ENCODE measurements at regions not wholly inside any gene's neighbourhood (a gene's known extent, or its start where the extent isn't known, plus 50 kb on each side); places are given as distances from the start of the nearest gene placed in this dataset.

- intact Hi-C loops (cut with DNase I, micrococcal nuclease) = no loop called here
- DNase-seq = no peak
- H3K4me3 Mint-ChIP-seq = no peak overlapping the region
- no peaks in the 10 kb centered on the region for H3K4me1 Mint-ChIP-seq
- POLR2A ChIA-PET = no interaction called here
- peaks cover 5% of the 10 kb centered on the region for H3K27me3 Mint-ChIP-seq
- no peaks in the 10 kb centered on the region for H3K9me3 Mint-ChIP-seq (ENCODE audit: low read depth)
- CTCF ChIA-PET = interaction anchor here (0.7 kb wide), 1 partner anchor 15 kb away, joined by 3 read pairs; no protein-coding TSS in a partner anchor
- ATAC-seq = no peak
- no peaks in the 10 kb centered on the region for H3K36me3 Mint-ChIP-seq (ENCODE audit: low read depth)
- H3K27ac Mint-ChIP-seq = no peak overlapping the region
These were observed 362.1 kb upstream of the NR5A2 start for GRCh38 chr1:199665371-199665770.

- ChIA-PET CTCF (no interaction called here), POLR2A (no interaction called here)
- no peaks in the 10 kb centered on the region for H3K4me1 Mint-ChIP-seq
- no peak for ATAC-seq
- no peak for DNase-seq
- no peak overlapping the region for H3K4me3 Mint-ChIP-seq
- H3K36me3 Mint-ChIP-seq (ENCODE audit: low read depth) = no peaks in the 10 kb centered on the region
- no peaks in the 10 kb centered on the region for H3K9me3 Mint-ChIP-seq (ENCODE audit: low read depth)
- peaks cover 7% of the 10 kb centered on the region for H3K27me3 Mint-ChIP-seq
- intact Hi-C loops (cut with DNase I, micrococcal nuclease) = no loop called here
- H3K27ac Mint-ChIP-seq = no peak overlapping the region
These were observed 360.4 kb upstream of the NR5A2 start for GRCh38 chr1:199667089-199667488.

GRCh38 chr1:199669916-199670315 is 357.6 kb upstream of the NR5A2 start:
- POLR2A ChIA-PET = interaction anchor here (0.5 kb wide), 1 partner anchor 1346 kb away, joined by 3 read pairs; no protein-coding TSS in a partner anchor
- Mint-ChIP-seq H3K27me3 (peaks cover 11% of the 10 kb centered on the region), H3K4me1 (no peaks in the 10 kb centered on the region), H3K9me3 (ENCODE audit: low read depth) (no peaks in the 10 kb centered on the region), H3K4me3 (no peak overlapping the region), H3K27ac (no peak overlapping the region), H3K36me3 (ENCODE audit: low read depth) (no peaks in the 10 kb centered on the region)
- no peak for DNase-seq
- intact Hi-C loops (cut with DNase I, micrococcal nuclease) = no loop called here
- no peak for ATAC-seq
- CTCF ChIA-PET = no interaction called here

- intact Hi-C loops (cut with DNase I, micrococcal nuclease) = no loop called here
- no peaks in the 10 kb centered on the region for H3K9me3 Mint-ChIP-seq (ENCODE audit: low read depth)
- no peaks in the 10 kb centered on the region for H3K36me3 Mint-ChIP-seq (ENCODE audit: low read depth)
- DNase-seq (no peak), ATAC-seq (no peak)
- H3K27me3 Mint-ChIP-seq = peaks cover 14% of the 10 kb centered on the region
- H3K4me1 Mint-ChIP-seq = no peaks in the 10 kb centered on the region
- CTCF ChIA-PET = no interaction called here
- POLR2A ChIA-PET = no interaction called here
- H3K4me3 Mint-ChIP-seq = no peak overlapping the region
- no peak overlapping the region for H3K27ac Mint-ChIP-seq
These were observed 355.8 kb upstream of the NR5A2 start for GRCh38 chr1:199671684-199672083.

GRCh38 chr1:199675937-199676336 is 351.6 kb upstream of the NR5A2 start:
- ChIA-PET POLR2A (no interaction called here), CTCF (interaction anchor here (0.8 kb wide), 1 partner anchor 48 kb away, joined by 3 read pairs; no protein-coding TSS in a partner anchor)
- Mint-ChIP-seq H3K4me3 (no peak overlapping the region), H3K9me3 (ENCODE audit: low read depth) (no peaks in the 10 kb centered on the region), H3K27ac (no peak overlapping the region), H3K27me3 (peaks cover 10% of the 10 kb centered on the region), H3K4me1 (no peaks in the 10 kb centered on the region), H3K36me3 (ENCODE audit: low read depth) (no peaks in the 10 kb centered on the region)
- no peak for ATAC-seq
- DNase-seq = no peak
- intact Hi-C loops (cut with DNase I, micrococcal nuclease) = no loop called here

GRCh38 chr1:199678771-199679170 is 348.7 kb upstream of the NR5A2 start:
- Mint-ChIP-seq H3K4me1 (no peaks in the 10 kb centered on the region), H3K9me3 (ENCODE audit: low read depth) (no peaks in the 10 kb centered on the region), H3K4me3 (no peak overlapping the region), H3K36me3 (ENCODE audit: low read depth) (no peaks in the 10 kb centered on the region), H3K27me3 (peaks cover 4% of the 10 kb centered on the region), H3K27ac (no peak overlapping the region)
- ChIA-PET CTCF (no interaction called here), POLR2A (no interaction called here)
- no peak for DNase-seq
- intact Hi-C loops (cut with DNase I, micrococcal nuclease) = no loop called here
- ATAC-seq = no peak

GRCh38 chr1:199682081-199682480 is 345.4 kb upstream of the NR5A2 start:
- no peaks in the 10 kb centered on the region for H3K36me3 Mint-ChIP-seq (ENCODE audit: low read depth)
- no peaks in the 10 kb centered on the region for H3K9me3 Mint-ChIP-seq (ENCODE audit: low read depth)
- H3K4me3 Mint-ChIP-seq = no peak overlapping the region
- ATAC-seq (no peak), DNase-seq (no peak)
- ChIA-PET CTCF (interaction anchor here (1.2 kb wide), 1 partner anchor 18 kb away, joined by 3 read pairs; no protein-coding TSS in a partner anchor), POLR2A (no interaction called here)
- H3K27me3 Mint-ChIP-seq = peaks cover 4% of the 10 kb centered on the region
- intact Hi-C loops (cut with DNase I, micrococcal nuclease) = loop anchor here in 1 of 2 experiments (5.0 kb wide), 2 partner anchors 625 to 805 kb away; no protein-coding TSS in a partner anchor
- no peaks in the 10 kb centered on the region for H3K4me1 Mint-ChIP-seq
- no peak overlapping the region for H3K27ac Mint-ChIP-seq

GRCh38 chr1:199684686-199685273 is 342.7 kb upstream of the NR5A2 start:
- CTCF ChIA-PET = interaction anchor here (0.6 to 1.4 kb wide), 16 partner anchors 9 to 988 kb away, joined by 3 to 8 read pairs (median 3); no protein-coding TSS in a partner anchor
- H3K36me3 Mint-ChIP-seq (ENCODE audit: low read depth) = no peaks in the 10 kb centered on the region
- DNase-seq (peak; percentile 29), ATAC-seq (peak; percentile 39)
- POLR2A ChIA-PET = no interaction called here
- no peak overlapping the region for H3K4me3 Mint-ChIP-seq
- no peaks in the 10 kb centered on the region for H3K4me1 Mint-ChIP-seq
- H3K27me3 Mint-ChIP-seq = peaks cover 8% of the 10 kb centered on the region
- intact Hi-C loops (cut with DNase I, micrococcal nuclease) = loop anchor here (1.0 to 5.0 kb wide), 7 partner anchors 453 to 826 kb away; no protein-coding TSS in a partner anchor
- H3K27ac Mint-ChIP-seq = no peak overlapping the region
- H3K9me3 Mint-ChIP-seq (ENCODE audit: low read depth) = no peaks in the 10 kb centered on the region

- intact Hi-C loops (cut with DNase I, micrococcal nuclease) = loop anchor here (1.0 to 5.0 kb wide), 3 partner anchors 452 to 825 kb away; no protein-coding TSS in a partner anchor
- H3K36me3 Mint-ChIP-seq (ENCODE audit: low read depth) = no peaks in the 10 kb centered on the region
- H3K4me1 Mint-ChIP-seq = no peaks in the 10 kb centered on the region
- peaks cover 8% of the 10 kb centered on the region for H3K27me3 Mint-ChIP-seq
- H3K4me3 Mint-ChIP-seq = no peak overlapping the region
- ChIA-PET CTCF (interaction anchor here (0.6 to 1.4 kb wide), 11 partner anchors 9 to 899 kb away, joined by 3 to 8 read pairs (median 3); no protein-coding TSS in a partner anchor), POLR2A (no interaction called here)
- H3K27ac Mint-ChIP-seq = no peak overlapping the region
- H3K9me3 Mint-ChIP-seq (ENCODE audit: low read depth) = no peaks in the 10 kb centered on the region
- DNase-seq (no peak), ATAC-seq (no peak)
These were observed 342.1 kb upstream of the NR5A2 start for GRCh38 chr1:199685369-199685768.

- intact Hi-C loops (cut with DNase I, micrococcal nuclease) = loop anchor here in 1 of 2 experiments (5.0 kb wide), 1 partner anchor 450 kb away; no protein-coding TSS in a partner anchor
- POLR2A ChIA-PET = no interaction called here
- Mint-ChIP-seq H3K4me1 (no peaks in the 10 kb centered on the region), H3K27me3 (peaks cover 16% of the 10 kb centered on the region), H3K36me3 (ENCODE audit: low read depth) (no peaks in the 10 kb centered on the region), H3K27ac (no peak overlapping the region), H3K4me3 (no peak overlapping the region), H3K9me3 (ENCODE audit: low read depth) (no peaks in the 10 kb centered on the region)
- no peak for ATAC-seq
- DNase-seq = no peak
- CTCF ChIA-PET = interaction anchor here (0.6 to 1.2 kb wide), 3 partner anchors 806 to 907 kb away, joined by 3 to 8 read pairs (median 3); no protein-coding TSS in a partner anchor
These were observed 340.2 kb upstream of the NR5A2 start for GRCh38 chr1:199687321-199687720.

GRCh38 chr1:199688133-199688676 is 339.3 kb upstream of the NR5A2 start:
- H3K4me3 Mint-ChIP-seq = no peak overlapping the region
- no peaks in the 10 kb centered on the region for H3K9me3 Mint-ChIP-seq (ENCODE audit: low read depth)
- DNase-seq (no peak), ATAC-seq (no peak)
- no peak overlapping the region for H3K27ac Mint-ChIP-seq
- H3K27me3 Mint-ChIP-seq = peaks cover 16% of the 10 kb centered on the region
- no peaks in the 10 kb centered on the region for H3K4me1 Mint-ChIP-seq
- intact Hi-C loops (cut with DNase I, micrococcal nuclease) = loop anchor here in 1 of 2 experiments (5.0 kb wide), 1 partner anchor 449 kb away; no protein-coding TSS in a partner anchor
- CTCF ChIA-PET = interaction anchor here (0.6 to 0.8 kb wide), 3 partner anchors 25 to 1322 kb away, joined by 3 to 4 read pairs (median 3); no protein-coding TSS in a partner anchor
- no peaks in the 10 kb centered on the region for H3K36me3 Mint-ChIP-seq (ENCODE audit: low read depth)
- POLR2A ChIA-PET = no interaction called here

GRCh38 chr1:199688774-199689173 is 338.7 kb upstream of the NR5A2 start:
- Mint-ChIP-seq H3K4me3 (no peak overlapping the region), H3K9me3 (ENCODE audit: low read depth) (no peaks in the 10 kb centered on the region), H3K27me3 (peaks cover 18% of the 10 kb centered on the region), H3K36me3 (ENCODE audit: low read depth) (no peaks in the 10 kb centered on the region), H3K27ac (no peak overlapping the region), H3K4me1 (no peaks in the 10 kb centered on the region)
- intact Hi-C loops (cut with DNase I, micrococcal nuclease) = loop anchor here in 1 of 2 experiments (5.0 kb wide), 1 partner anchor 449 kb away; no protein-coding TSS in a partner anchor
- POLR2A ChIA-PET = no interaction called here
- CTCF ChIA-PET = interaction anchor here (0.8 kb wide), 1 partner anchor 26 kb away, joined by 4 read pairs; no protein-coding TSS in a partner anchor
- no peak for ATAC-seq
- no peak for DNase-seq
